ENCODE measurements at regions not wholly inside any gene's neighbourhood (a gene's known extent, or its start where the extent isn't known, plus 50 kb on each side); places are given as distances from the start of the nearest gene placed in this dataset.

DNA sequence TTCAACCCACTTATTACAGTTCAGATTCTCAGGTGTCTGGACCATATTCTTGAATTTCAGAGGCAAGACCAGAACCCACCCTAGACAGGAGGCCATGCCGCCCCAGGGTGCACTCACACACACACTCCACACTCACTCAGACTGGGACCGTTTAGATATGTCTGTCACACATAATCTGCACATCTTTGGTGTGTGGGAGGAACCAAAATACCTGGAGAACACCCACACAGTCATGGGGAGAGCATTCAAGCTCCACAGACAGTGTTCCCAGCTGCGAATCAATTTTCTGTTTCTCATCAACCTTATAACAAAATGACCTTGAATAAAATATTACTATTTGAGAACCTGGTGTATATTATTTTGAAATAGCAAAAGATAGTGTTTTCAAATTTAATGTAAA lies 2353.0 kb downstream of the PCDH9 start:
- no peak for DNase-seq
- no peaks in the 10 kb centered on the region; the same call in 1 of the 2 replicates for H3K9me3 Mint-ChIP-seq
- H3K27ac Mint-ChIP-seq = no peak overlapping the region
- H3K4me1 Mint-ChIP-seq (ENCODE audit: low read depth) = no peaks in the 10 kb centered on the region
- H3K4me3 Mint-ChIP-seq = no peak overlapping the region
- H3K36me3 Mint-ChIP-seq (ENCODE audit: low read depth) = no peaks in the 10 kb centered on the region
- TF ChIP-seq, protein P1, sequence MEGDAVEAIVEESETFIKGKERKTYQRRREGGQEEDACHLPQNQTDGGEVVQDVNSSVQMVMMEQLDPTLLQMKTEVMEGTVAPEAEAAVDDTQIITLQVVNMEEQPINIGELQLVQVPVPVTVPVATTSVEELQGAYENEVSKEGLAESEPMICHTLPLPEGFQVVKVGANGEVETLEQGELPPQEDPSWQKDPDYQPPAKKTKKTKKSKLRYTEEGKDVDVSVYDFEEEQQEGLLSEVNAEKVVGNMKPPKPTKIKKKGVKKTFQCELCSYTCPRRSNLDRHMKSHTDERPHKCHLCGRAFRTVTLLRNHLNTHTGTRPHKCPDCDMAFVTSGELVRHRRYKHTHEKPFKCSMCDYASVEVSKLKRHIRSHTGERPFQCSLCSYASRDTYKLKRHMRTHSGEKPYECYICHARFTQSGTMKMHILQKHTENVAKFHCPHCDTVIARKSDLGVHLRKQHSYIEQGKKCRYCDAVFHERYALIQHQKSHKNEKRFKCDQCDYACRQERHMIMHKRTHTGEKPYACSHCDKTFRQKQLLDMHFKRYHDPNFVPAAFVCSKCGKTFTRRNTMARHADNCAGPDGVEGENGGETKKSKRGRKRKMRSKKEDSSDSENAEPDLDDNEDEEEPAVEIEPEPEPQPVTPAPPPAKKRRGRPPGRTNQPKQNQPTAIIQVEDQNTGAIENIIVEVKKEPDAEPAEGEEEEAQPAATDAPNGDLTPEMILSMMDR (IDR thresholded peaks at IDR 0.05) = no peak
- no peaks in the 10 kb centered on the region; the same call in 1 of the 2 replicates for H3K27me3 Mint-ChIP-seq (ENCODE audit: insufficient read depth)

DNA sequence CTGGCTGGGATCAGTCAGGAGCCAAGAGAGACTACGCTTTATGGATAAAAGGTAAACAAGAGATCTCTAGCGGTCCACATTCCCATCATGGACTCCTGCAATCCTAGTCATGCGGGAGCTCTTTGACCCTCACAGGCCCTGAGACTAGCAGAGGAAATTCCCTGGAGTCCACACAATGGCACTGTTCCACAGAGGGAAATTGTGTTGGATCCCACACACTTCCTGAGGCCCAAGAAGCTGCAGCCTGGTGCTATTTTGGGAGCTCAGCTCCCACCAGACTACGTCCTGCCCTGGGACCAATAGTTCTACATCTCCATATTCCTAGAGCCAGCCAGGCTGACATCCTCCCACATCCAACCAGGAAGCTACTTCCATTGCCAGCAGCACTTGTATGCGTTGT lies 2358.4 kb downstream of the PCDH9 start:
- Mint-ChIP-seq H3K36me3 (ENCODE audit: low read depth) (no peaks in the 10 kb centered on the region; the same call in 1 of the 2 replicates), H3K27me3 (ENCODE audit: insufficient read depth) (no peaks in the 10 kb centered on the region; the same call in 1 of the 2 replicates), H3K9me3 (peaks cover 6% of the 10 kb centered on the region; the same call in 1 of the 2 replicates), H3K4me3 (no peak overlapping the region), H3K27ac (no peak overlapping the region), H3K4me1 (ENCODE audit: low read depth) (no peaks in the 10 kb centered on the region)
- TF ChIP-seq, protein P1 (IDR thresholded peaks at IDR 0.05) = no peak
- no peak for DNase-seq

DNA sequence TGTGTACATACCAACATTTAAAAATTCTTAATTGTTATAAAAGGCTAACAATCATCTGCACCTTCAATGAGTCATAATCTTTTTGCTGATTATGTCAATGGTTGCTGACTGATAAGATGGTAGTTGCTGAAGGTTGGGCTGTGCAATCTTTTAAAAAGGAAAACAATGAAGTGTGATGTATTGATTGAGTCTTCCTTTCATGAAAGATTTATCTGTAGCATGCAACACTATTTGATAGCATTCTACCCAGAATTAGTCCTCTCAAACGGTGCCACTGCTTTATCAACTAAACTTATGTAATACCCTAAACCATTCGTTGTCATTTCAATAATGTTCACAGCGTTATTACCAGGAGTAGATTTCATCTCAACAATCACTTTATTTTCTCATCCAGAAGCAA lies 2360.6 kb downstream of the PCDH9 start:
- Mint-ChIP-seq H3K4me3 (no peak overlapping the region), H3K27me3 (ENCODE audit: insufficient read depth) (no peaks in the 10 kb centered on the region; the same call in none of the 2 replicates), H3K27ac (no peak overlapping the region), H3K36me3 (ENCODE audit: low read depth) (no peaks in the 10 kb centered on the region; the same call in 1 of the 2 replicates), H3K4me1 (ENCODE audit: low read depth) (no peaks in the 10 kb centered on the region), H3K9me3 (peaks cover 6% of the 10 kb centered on the region; the same call in 1 of the 2 replicates)
- DNase-seq = no peak
- TF ChIP-seq, protein P1 (IDR thresholded peaks at IDR 0.05) = no peak

DNA sequence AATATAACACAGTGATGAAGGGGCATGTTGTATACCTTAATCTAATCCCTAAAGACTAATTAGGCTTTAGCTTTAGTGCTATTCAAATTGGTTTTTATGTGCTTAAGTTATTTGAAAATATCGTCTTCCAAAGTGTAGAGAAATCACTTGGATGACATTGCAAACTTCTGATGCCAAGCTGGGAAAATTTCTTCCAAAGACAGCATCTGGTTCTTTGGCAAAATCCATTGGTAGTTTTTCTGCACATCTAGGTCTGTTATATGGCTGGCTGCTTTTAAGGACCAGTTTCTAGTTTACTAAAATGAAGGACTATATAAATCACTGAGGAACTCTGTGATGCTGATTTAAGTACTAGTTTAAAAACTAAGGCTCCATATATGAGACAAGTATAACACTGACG lies 2362.3 kb downstream of the PCDH9 start:
- peaks cover 6% of the 10 kb centered on the region; the same call in 1 of the 2 replicates for H3K9me3 Mint-ChIP-seq
- H3K36me3 Mint-ChIP-seq (ENCODE audit: low read depth) = no peaks in the 10 kb centered on the region; the same call in 1 of the 2 replicates
- DNase-seq = no peak
- TF ChIP-seq, protein P1 (IDR thresholded peaks at IDR 0.05) = no peak
- no peak overlapping the region for H3K4me3 Mint-ChIP-seq
- H3K27ac Mint-ChIP-seq = no peak overlapping the region
- H3K4me1 Mint-ChIP-seq (ENCODE audit: low read depth) = no peaks in the 10 kb centered on the region
- H3K27me3 Mint-ChIP-seq (ENCODE audit: insufficient read depth) = no peaks in the 10 kb centered on the region; the same call in none of the 2 replicates

DNA sequence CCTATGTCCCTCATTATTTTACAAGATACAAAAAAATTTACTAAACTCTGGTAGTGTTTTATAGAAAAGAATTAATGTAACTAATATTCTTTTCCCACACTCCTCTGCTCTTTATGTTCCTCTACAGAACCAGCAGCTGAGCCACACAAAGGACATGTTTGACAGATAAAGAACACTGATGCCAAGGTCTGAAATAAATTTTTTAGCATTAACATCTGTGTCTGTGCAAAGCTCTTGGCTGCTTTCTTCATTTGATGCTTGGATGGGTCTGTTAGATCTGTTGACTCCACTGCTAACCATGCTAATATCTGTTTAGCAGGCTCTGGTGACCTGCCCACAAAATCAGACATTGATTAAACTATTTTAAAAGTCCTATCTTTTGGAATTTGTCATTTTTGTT lies 2363.8 kb downstream of the PCDH9 start:
- no peak overlapping the region for H3K4me3 Mint-ChIP-seq
- no peaks in the 10 kb centered on the region; the same call in 1 of the 2 replicates for H3K27me3 Mint-ChIP-seq (ENCODE audit: insufficient read depth)
- DNase-seq = no peak
- no peaks in the 10 kb centered on the region for H3K4me1 Mint-ChIP-seq (ENCODE audit: low read depth)
- no peaks in the 10 kb centered on the region; the same call in 1 of the 2 replicates for H3K36me3 Mint-ChIP-seq (ENCODE audit: low read depth)
- TF ChIP-seq, protein P1 (IDR thresholded peaks at IDR 0.05) = no peak
- H3K9me3 Mint-ChIP-seq = peaks cover 6% of the 10 kb centered on the region; the same call in 1 of the 2 replicates
- no peak overlapping the region for H3K27ac Mint-ChIP-seq
